GM23338 (cell line): ENCODE measurements at regions not wholly inside any gene's neighbourhood (a gene's known extent, or its start where the extent isn't known, plus 50 kb on each side); places are given as distances from the start of the nearest gene placed in this dataset.

Source experiments
- ATAC-seq: fragments of 200-7000 bp; cut with Tn5 transposase; 3 replicates; pipeline ENCODE4 v1.9.1; 2020
- DNase-seq: peaks from one replicate; pipeline ENCODE4 v3.0.0-alpha.2; 2015; ENCODE audit warnings: low spot score
- H2AFZ ChIP-seq: fragments of 200-600 bp; sonication (generic); 2 replicates; pipeline ENCODE4 v1.8.0; 2016; ENCODE audit warnings: antibody characterized with exemption, mild to moderate bottlenecking, moderate library complexity
- H3F3A ChIP-seq: fragments of 200-600 bp; sonication (generic); replicated peaks from 2 replicates; pipeline ENCODE4 v1.8.0; 2017; ENCODE audit warnings: antibody characterized with exemption, mixed run types, low read depth
- H3K27ac ChIP-seq: fragments of 200-600 bp; sonication (generic); 2 replicates; pipeline ENCODE4 v1.6.1; 2016; ENCODE audit warnings: low read depth
- H3K27me3 ChIP-seq: fragments of 200-600 bp; sonication (generic); 2 replicates; pipeline ENCODE4 v1.8.0; 2016; ENCODE audit warnings: mild to moderate bottlenecking, mixed run types, moderate library complexity; ENCODE audit not compliant: insufficient read depth
- H3K36me3 ChIP-seq: fragments of 200-600 bp; sonication (generic); 2 replicates; pipeline ENCODE4 v1.8.0; 2016; ENCODE audit warnings: mild to moderate bottlenecking; ENCODE audit not compliant: insufficient read depth
- H3K4me1 ChIP-seq: fragments of 200-600 bp; sonication (generic); 2 replicates; pipeline ENCODE4 v1.8.0; 2016; ENCODE audit warnings: mild to moderate bottlenecking, moderate library complexity; ENCODE audit not compliant: insufficient read depth
- H3K4me2 ChIP-seq: fragments of 200-600 bp; sonication (generic); 2 replicates; pipeline ENCODE4 v1.7.1; 2017; ENCODE audit warnings: mixed run types
- H3K4me3 ChIP-seq: fragments of 200-600 bp; sonication (generic); 2 replicates; pipeline ENCODE4 v1.6.1; 2016; ENCODE audit warnings: mixed run types
- H3K79me2 ChIP-seq: fragments of 200-600 bp; sonication (generic); replicated peaks from 2 replicates; pipeline ENCODE4 v1.8.0; 2017; ENCODE audit warnings: mild to moderate bottlenecking; ENCODE audit not compliant: insufficient read depth
- H3K9me2 ChIP-seq: fragments of 200-600 bp; sonication (generic); 2 replicates; pipeline ENCODE4 v1.8.0; 2017; ENCODE audit not compliant: insufficient read depth
- H4K20me1 ChIP-seq: fragments of 200-600 bp; sonication (generic); replicated peaks from 2 replicates; pipeline ENCODE4 v1.8.0; 2017; ENCODE audit warnings: mild to moderate bottlenecking; ENCODE audit not compliant: insufficient read depth
- H3K27ac Mint-ChIP-seq: 2 replicates; pipeline ENCODE4 v1.8.0; 2020; ENCODE audit warnings: inconsistent platforms, mild to moderate bottlenecking, moderate library complexity, mixed read lengths
- H3K27me3 Mint-ChIP-seq: 3 replicates; pipeline ENCODE4 v1.8.0; 2022; ENCODE audit warnings: low read depth, mild to moderate bottlenecking, moderate library complexity, mixed read lengths, inconsistent platforms; ENCODE audit not compliant: insufficient read depth, poor library complexity
- H3K36me3 Mint-ChIP-seq: 3 replicates; pipeline ENCODE4 v1.8.0; 2021; ENCODE audit warnings: low read depth, mild to moderate bottlenecking, inconsistent platforms, moderate library complexity, mixed read lengths
- H3K4me1 Mint-ChIP-seq: 3 replicates; pipeline ENCODE4 v1.8.0; 2020; ENCODE audit warnings: mild to moderate bottlenecking, inconsistent platforms, mixed read lengths
- H3K4me3 Mint-ChIP-seq: 3 replicates; pipeline ENCODE4 v1.8.0; 2021; ENCODE audit warnings: moderate library complexity, mild to moderate bottlenecking, inconsistent platforms, mixed read lengths
- H3K9me3 Mint-ChIP-seq: 3 replicates; pipeline ENCODE4 v1.8.0; 2020; ENCODE audit warnings: moderate library complexity, mild to moderate bottlenecking, inconsistent platforms, mixed read lengths
- CREB1 ChIP-seq: fragments of 250-450 bp; sonication (Bioruptor Pico); IDR thresholded peaks from 2 replicates; pipeline ENCODE4 v1.5.0; 2020; ENCODE audit warnings: low read depth, mild to moderate bottlenecking, moderate library complexity
- EZH2 ChIP-seq: fragments of 200-600 bp; sonication (generic); IDR thresholded peaks from one replicate; pipeline ENCODE4 v1.8.0; 2017; ENCODE audit warnings: antibody characterized with exemption, mild to moderate bottlenecking, low read depth; ENCODE audit not compliant: unreplicated experiment
- EZH2phosphoT487 ChIP-seq: fragments of 200-600 bp; sonication (generic); IDR thresholded peaks from one replicate; pipeline ENCODE4 v1.8.1; 2018; ENCODE audit warnings: antibody characterized with exemption; ENCODE audit not compliant: unreplicated experiment
- JUNB ChIP-seq: IDR thresholded peaks from one replicate; pipeline ENCODE4 v1.6.1; 2016; ENCODE audit warnings: antibody characterized with exemption; ENCODE audit not compliant: unreplicated experiment
- NANOG ChIP-seq: IDR thresholded peaks from 2 replicates; pipeline ENCODE4 v1.6.1; 2016; ENCODE audit warnings: antibody characterized with exemption, borderline replicate concordance
- POLR2AphosphoS5 ChIP-seq: IDR thresholded peaks from 2 replicates; pipeline ENCODE4 v1.6.1; 2016; ENCODE audit warnings: antibody characterized with exemption, low read depth
- STAT1 ChIP-seq: IDR thresholded peaks from one replicate; pipeline ENCODE4 v1.6.1; 2016; ENCODE audit warnings: antibody characterized with exemption; ENCODE audit not compliant: unreplicated experiment
- ZNF114 ChIP-seq: fragments of 250-450 bp; sonication (Bioruptor Pico); IDR thresholded peaks from 2 replicates; pipeline ENCODE4 v1.5.0; 2020; ENCODE audit warnings: mild to moderate bottlenecking, moderate library complexity
- ZNF331 ChIP-seq: fragments of 250-450 bp; sonication (Bioruptor Pico); IDR thresholded peaks from 2 replicates; pipeline ENCODE4 v1.5.0; 2020; ENCODE audit warnings: low read depth, mild to moderate bottlenecking, moderate library complexity
- TF ChIP-seq, protein P1 (sequence below): IDR thresholded peaks from one replicate; pipeline ENCODE4 v1.6.1; 2018; ENCODE audit warnings: antibody characterized with exemption; ENCODE audit not compliant: unreplicated experiment
- TF ChIP-seq, protein P2 (sequence below): fragments of 250-450 bp; sonication (Bioruptor Pico); IDR thresholded peaks from 2 replicates; pipeline ENCODE4 v1.5.0; 2020; ENCODE audit warnings: mild to moderate bottlenecking, moderate library complexity
- TF ChIP-seq, protein P3 (sequence below): IDR thresholded peaks from 2 replicates; pipeline ENCODE4 v1.6.1; 2016; ENCODE audit warnings: antibody characterized with exemption
- TF ChIP-seq, protein P4 (sequence below), 2 experiments: fragments of 200-600 bp in 1 of 2; sonication (generic) in 1 of 2; conservative IDR thresholded peaks; 2 replicates each; pipeline versions ENCODE4 v1.5.1 to v1.6.1; 2016 to 2017; ENCODE audit warnings: antibody characterized with exemption in 2 of 2, low read depth in 2 of 2, mild to moderate bottlenecking in 2 of 2, moderate library complexity in 1 of 2

DNA sequence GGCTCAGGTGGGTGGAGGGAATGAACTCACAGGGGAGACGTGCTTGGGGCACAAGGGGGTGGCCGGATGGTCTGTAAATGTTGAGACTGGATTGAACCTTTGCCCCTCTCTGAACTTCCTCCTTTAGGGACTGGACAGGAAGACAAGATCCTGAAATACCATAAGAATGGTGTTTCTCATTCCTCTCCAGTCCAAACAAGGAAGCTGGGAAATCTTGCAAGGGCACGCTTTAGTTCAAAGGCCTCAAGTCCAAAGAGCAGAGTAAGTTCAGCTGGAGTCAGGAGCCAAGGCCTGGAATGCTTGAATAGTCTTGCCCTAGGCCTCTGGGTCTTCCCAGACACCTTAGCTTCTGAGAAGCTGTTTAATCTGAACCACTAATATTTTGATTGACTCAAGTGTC lies 52.4 kb upstream of the SIX3 start:
- H3K36me3 Mint-ChIP-seq, result peaks cover 21% of the 10 kb centered on the region
- no peak for ATAC-seq
- H3K4me1 Mint-ChIP-seq, result peaks cover 17% of the 10 kb centered on the region
- no peak for DNase-seq
- TF ChIP-seq POLR2AphosphoS5, result no peak
- TF ChIP-seq, protein P1, sequence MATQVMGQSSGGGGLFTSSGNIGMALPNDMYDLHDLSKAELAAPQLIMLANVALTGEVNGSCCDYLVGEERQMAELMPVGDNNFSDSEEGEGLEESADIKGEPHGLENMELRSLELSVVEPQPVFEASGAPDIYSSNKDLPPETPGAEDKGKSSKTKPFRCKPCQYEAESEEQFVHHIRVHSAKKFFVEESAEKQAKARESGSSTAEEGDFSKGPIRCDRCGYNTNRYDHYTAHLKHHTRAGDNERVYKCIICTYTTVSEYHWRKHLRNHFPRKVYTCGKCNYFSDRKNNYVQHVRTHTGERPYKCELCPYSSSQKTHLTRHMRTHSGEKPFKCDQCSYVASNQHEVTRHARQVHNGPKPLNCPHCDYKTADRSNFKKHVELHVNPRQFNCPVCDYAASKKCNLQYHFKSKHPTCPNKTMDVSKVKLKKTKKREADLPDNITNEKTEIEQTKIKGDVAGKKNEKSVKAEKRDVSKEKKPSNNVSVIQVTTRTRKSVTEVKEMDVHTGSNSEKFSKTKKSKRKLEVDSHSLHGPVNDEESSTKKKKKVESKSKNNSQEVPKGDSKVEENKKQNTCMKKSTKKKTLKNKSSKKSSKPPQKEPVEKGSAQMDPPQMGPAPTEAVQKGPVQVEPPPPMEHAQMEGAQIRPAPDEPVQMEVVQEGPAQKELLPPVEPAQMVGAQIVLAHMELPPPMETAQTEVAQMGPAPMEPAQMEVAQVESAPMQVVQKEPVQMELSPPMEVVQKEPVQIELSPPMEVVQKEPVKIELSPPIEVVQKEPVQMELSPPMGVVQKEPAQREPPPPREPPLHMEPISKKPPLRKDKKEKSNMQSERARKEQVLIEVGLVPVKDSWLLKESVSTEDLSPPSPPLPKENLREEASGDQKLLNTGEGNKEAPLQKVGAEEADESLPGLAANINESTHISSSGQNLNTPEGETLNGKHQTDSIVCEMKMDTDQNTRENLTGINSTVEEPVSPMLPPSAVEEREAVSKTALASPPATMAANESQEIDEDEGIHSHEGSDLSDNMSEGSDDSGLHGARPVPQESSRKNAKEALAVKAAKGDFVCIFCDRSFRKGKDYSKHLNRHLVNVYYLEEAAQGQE, result no peak
- TF ChIP-seq NANOG, result no peak
- no peak for TF ChIP-seq JUNB
- no peak for TF ChIP-seq STAT1
- TF ChIP-seq, protein P2, sequence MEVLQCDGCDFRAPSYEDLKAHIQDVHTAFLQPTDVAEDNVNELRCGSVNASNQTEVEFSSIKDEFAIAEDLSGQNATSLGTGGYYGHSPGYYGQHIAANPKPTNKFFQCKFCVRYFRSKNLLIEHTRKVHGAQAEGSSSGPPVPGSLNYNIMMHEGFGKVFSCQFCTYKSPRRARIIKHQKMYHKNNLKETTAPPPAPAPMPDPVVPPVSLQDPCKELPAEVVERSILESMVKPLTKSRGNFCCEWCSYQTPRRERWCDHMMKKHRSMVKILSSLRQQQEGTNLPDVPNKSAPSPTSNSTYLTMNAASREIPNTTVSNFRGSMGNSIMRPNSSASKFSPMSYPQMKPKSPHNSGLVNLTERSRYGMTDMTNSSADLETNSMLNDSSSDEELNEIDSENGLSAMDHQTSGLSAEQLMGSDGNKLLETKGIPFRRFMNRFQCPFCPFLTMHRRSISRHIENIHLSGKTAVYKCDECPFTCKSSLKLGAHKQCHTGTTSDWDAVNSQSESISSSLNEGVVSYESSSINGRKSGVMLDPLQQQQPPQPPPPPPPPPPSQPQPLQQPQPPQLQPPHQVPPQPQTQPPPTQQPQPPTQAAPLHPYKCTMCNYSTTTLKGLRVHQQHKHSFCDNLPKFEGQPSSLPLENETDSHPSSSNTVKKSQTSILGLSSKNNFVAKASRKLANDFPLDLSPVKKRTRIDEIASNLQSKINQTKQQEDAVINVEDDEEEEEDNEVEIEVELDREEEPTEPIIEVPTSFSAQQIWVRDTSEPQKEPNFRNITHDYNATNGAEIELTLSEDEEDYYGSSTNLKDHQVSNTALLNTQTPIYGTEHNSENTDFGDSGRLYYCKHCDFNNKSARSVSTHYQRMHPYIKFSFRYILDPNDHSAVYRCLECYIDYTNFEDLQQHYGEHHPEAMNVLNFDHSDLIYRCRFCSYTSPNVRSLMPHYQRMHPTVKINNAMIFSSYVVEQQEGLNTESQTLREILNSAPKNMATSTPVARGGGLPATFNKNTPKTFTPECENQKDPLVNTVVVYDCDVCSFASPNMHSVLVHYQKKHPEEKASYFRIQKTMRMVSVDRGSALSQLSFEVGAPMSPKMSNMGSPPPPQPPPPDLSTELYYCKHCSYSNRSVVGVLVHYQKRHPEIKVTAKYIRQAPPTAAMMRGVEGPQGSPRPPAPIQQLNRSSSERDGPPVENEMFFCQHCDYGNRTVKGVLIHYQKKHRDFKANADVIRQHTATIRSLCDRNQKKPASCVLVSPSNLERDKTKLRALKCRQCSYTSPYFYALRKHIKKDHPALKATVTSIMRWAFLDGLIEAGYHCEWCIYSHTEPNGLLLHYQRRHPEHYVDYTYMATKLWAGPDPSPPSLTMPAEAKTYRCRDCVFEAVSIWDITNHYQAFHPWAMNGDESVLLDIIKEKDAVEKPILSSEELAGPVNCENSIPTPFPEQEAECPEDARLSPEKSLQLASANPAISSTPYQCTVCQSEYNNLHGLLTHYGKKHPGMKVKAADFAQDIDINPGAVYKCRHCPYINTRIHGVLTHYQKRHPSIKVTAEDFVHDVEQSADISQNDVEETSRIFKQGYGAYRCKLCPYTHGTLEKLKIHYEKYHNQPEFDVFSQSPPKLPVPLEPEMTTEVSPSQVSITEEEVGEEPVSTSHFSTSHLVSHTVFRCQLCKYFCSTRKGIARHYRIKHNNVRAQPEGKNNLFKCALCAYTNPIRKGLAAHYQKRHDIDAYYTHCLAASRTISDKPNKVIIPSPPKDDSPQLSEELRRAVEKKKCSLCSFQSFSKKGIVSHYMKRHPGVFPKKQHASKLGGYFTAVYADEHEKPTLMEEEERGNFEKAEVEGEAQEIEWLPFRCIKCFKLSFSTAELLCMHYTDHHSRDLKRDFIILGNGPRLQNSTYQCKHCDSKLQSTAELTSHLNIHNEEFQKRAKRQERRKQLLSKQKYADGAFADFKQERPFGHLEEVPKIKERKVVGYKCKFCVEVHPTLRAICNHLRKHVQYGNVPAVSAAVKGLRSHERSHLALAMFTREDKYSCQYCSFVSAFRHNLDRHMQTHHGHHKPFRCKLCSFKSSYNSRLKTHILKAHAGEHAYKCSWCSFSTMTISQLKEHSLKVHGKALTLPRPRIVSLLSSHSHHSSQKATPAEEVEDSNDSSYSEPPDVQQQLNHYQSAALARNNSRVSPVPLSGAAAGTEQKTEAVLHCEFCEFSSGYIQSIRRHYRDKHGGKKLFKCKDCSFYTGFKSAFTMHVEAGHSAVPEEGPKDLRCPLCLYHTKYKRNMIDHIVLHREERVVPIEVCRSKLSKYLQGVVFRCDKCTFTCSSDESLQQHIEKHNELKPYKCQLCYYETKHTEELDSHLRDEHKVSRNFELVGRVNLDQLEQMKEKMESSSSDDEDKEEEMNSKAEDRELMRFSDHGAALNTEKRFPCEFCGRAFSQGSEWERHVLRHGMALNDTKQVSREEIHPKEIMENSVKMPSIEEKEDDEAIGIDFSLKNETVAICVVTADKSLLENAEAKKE, result no peak
- no peak for TF ChIP-seq EZH2phosphoT487
- TF ChIP-seq, protein P3, sequence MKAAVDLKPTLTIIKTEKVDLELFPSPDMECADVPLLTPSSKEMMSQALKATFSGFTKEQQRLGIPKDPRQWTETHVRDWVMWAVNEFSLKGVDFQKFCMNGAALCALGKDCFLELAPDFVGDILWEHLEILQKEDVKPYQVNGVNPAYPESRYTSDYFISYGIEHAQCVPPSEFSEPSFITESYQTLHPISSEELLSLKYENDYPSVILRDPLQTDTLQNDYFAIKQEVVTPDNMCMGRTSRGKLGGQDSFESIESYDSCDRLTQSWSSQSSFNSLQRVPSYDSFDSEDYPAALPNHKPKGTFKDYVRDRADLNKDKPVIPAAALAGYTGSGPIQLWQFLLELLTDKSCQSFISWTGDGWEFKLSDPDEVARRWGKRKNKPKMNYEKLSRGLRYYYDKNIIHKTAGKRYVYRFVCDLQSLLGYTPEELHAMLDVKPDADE, result no peak
- TF ChIP-seq, protein P4, sequence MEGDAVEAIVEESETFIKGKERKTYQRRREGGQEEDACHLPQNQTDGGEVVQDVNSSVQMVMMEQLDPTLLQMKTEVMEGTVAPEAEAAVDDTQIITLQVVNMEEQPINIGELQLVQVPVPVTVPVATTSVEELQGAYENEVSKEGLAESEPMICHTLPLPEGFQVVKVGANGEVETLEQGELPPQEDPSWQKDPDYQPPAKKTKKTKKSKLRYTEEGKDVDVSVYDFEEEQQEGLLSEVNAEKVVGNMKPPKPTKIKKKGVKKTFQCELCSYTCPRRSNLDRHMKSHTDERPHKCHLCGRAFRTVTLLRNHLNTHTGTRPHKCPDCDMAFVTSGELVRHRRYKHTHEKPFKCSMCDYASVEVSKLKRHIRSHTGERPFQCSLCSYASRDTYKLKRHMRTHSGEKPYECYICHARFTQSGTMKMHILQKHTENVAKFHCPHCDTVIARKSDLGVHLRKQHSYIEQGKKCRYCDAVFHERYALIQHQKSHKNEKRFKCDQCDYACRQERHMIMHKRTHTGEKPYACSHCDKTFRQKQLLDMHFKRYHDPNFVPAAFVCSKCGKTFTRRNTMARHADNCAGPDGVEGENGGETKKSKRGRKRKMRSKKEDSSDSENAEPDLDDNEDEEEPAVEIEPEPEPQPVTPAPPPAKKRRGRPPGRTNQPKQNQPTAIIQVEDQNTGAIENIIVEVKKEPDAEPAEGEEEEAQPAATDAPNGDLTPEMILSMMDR (conservative IDR thresholded peaks at IDR 0.05; ENCODE audit: low read depth in 2 of 2), result no peak
- TF ChIP-seq ZNF331, result no peak
- no peak for TF ChIP-seq EZH2
- no peak for TF ChIP-seq ZNF114 (CRISPR knock-in tag)
- no peak for TF ChIP-seq CREB1 (CRISPR knock-in tag)
- H4K20me1 ChIP-seq, result no peaks in the 10 kb centered on the region
- peaks cover 10% of the 10 kb centered on the region; the same call in 1 of the 2 replicates for H3K36me3 ChIP-seq
- H3K4me3 ChIP-seq, result no peak overlapping the region
- peaks cover 14% of the 10 kb centered on the region; the same call in 1 of the 2 replicates for H3K9me2 ChIP-seq
- no peaks in the 10 kb centered on the region for H3K27me3 ChIP-seq
- peaks cover 12% of the 10 kb centered on the region; the same call in 1 of the 2 replicates for H3K4me1 ChIP-seq
- no peak overlapping the region for H3K27ac Mint-ChIP-seq
- H3K4me2 ChIP-seq, result no peak overlapping the region
- peaks cover 2% of the 10 kb centered on the region for H3K27me3 Mint-ChIP-seq
- H3F3A ChIP-seq, result no peaks in the 10 kb centered on the region
- H3K9me3 Mint-ChIP-seq, result peaks cover 33% of the 10 kb centered on the region
- H3K79me2 ChIP-seq, result no peaks in the 10 kb centered on the region
- H3K4me3 Mint-ChIP-seq, result no peak overlapping the region
- H2AFZ ChIP-seq, result no peak overlapping the region
- H3K27ac ChIP-seq, result no peak overlapping the region
